ENCODE measurements at regions not wholly inside any gene's neighbourhood (a gene's known extent, or its start where the extent isn't known, plus 50 kb on each side); places are given as distances from the start of the nearest gene placed in this dataset.

DNA sequence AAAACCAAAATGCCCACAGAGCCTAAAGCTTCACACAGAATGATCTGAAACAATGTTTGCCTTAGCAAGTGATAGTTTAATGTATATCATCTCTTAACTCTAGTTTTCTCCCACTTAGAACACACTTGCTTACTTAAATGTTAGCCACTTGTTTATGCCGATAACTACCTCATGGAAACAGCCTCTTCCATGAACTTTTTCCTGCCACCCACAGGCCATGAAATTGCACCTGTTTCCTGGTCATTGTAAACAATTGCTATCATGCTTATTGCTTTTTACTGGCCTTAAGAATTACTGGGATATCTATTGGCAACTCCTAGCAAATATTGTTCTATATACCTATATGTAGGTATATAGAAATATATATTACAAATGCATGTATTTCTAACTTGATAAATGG, 231.1 kb downstream of the HDGFL1 start:
- intact Hi-C loops (cut with DNase I), result no loop called here
- H3K4me1 ChIP-seq, result no peaks in the 10 kb centered on the region
- H3K27ac ChIP-seq, result no peak overlapping the region
- H3K36me3 ChIP-seq, result no peaks in the 10 kb centered on the region
- no peaks in the 10 kb centered on the region for H3K27me3 ChIP-seq
- WGBS, 2 donors, result 74 to 80% methylated on average over 1 of the region's 1 CpG
- no peak for TF ChIP-seq POLR2A (IDR thresholded peaks at IDR 0.05)
- no peak overlapping the region for H3K4me3 ChIP-seq (replicated peaks in 1 of 3)
- H3K9me3 ChIP-seq, result no peaks in the 10 kb centered on the region
- DNase-seq, result no peak

DNA sequence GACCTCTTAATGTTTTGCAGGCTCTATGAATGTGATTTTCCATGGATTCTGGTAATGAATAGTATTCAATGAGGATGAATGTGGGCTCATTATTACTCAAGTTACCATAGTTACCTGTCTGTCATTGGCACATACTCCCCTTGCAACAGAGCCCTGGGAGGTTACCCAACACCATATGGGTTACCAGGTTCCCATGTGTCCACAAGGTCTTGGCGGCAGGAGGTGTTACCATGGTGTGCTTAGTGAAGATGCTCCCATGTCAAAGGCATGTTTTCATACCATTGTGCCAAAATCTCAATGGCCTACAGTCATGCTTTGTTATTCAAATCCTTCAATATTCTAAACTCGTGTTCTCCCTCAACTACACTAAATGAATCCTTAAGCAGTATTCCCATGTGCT, 232.5 kb downstream of the HDGFL1 start:
- Histone ChIP-seq H3K36me3 (no peaks in the 10 kb centered on the region), H3K4me3 (replicated peaks in 1 of 3) (no peak overlapping the region), H3K27ac (no peak overlapping the region), H3K4me1 (peaks cover 11 to 14% of the 10 kb centered on the region in 2 donors), H3K9me3 (no peaks in the 10 kb centered on the region), H3K27me3 (no peaks in the 10 kb centered on the region)
- intact Hi-C loops (cut with DNase I), result no loop called here
- no peak for DNase-seq
- 94 to 97% methylated on average over 2 of the region's 2 CpGs for WGBS, 2 donors
- TF ChIP-seq POLR2A (IDR thresholded peaks at IDR 0.05), result no peak
- TF ChIP-seq, protein P1, sequence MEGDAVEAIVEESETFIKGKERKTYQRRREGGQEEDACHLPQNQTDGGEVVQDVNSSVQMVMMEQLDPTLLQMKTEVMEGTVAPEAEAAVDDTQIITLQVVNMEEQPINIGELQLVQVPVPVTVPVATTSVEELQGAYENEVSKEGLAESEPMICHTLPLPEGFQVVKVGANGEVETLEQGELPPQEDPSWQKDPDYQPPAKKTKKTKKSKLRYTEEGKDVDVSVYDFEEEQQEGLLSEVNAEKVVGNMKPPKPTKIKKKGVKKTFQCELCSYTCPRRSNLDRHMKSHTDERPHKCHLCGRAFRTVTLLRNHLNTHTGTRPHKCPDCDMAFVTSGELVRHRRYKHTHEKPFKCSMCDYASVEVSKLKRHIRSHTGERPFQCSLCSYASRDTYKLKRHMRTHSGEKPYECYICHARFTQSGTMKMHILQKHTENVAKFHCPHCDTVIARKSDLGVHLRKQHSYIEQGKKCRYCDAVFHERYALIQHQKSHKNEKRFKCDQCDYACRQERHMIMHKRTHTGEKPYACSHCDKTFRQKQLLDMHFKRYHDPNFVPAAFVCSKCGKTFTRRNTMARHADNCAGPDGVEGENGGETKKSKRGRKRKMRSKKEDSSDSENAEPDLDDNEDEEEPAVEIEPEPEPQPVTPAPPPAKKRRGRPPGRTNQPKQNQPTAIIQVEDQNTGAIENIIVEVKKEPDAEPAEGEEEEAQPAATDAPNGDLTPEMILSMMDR (IDR thresholded peaks at IDR 0.05), result no peak

DNA sequence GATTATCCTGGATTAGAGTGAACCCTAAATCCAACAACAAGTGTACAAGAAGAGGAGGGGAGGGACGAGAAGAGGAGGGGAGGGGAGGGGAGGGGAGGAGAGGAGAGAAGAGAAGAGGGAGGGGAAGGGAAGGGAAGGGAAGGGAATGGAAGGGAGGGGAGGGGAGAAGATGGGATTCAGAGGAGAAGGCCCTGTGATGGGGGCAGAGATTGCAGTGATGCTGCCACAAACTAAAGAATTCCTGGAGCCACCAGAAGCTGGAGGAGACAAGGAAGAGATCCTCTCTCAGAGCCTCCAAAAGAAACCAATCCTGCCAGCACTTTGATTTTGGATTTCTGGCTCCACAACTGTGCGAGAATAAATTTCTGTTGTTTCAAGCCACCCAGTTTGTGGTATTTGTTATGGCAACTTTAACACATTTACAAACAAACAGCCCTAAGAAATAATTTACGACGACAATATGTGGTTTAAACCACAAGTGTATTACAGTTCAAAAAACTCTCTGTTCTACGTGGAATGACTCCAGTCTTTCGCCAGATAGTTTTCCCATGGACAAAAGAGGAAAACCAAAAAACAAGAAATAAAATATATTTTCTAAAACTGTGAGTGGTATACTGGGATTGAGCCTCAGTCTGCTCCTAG, 235.4 kb downstream of the HDGFL1 start:
- 85 to 87% methylated on average over 6 of the region's 6 CpGs for WGBS, 2 donors
- H3K4me3 ChIP-seq (replicated peaks in 1 of 3), result no peak overlapping the region
- TF ChIP-seq, protein P1 (IDR thresholded peaks at IDR 0.05), result no peak
- TF ChIP-seq POLR2A (IDR thresholded peaks at IDR 0.05), result no peak
- H3K9me3 ChIP-seq, result no peaks in the 10 kb centered on the region
- no peaks in the 10 kb centered on the region for H3K36me3 ChIP-seq
- peak overlapping the region in 1 of 3 donors; percentile 70 for H3K27ac ChIP-seq
- H3K27me3 ChIP-seq, result no peaks in the 10 kb centered on the region
- DNase-seq, result no peak
- intact Hi-C loops (cut with DNase I), result no loop called here
- peaks cover 38 to 39% of the 10 kb centered on the region in 2 donors for H3K4me1 ChIP-seq

DNA sequence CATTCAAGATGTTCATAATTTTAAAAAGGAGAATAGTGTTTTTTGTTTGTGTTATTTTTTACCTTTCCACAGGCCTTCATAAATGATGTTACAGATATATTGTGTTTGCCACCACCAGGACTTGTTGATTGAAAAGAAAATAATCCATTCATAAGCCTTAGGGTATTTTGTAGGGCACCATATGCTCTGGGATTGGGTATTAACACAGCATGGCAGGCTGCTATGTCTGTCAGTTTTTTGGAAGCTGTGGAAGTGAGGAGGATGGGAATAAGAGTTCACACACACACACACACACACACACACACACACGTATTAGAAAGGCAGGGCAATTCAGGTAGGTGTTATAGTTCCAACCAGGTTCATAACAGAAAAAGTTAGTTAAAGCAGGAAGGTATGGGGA, 237.9 kb downstream of the HDGFL1 start:
- Histone ChIP-seq H3K36me3 (no peaks in the 10 kb centered on the region), H3K4me1 (peaks cover 49 to 56% of the 10 kb centered on the region in 2 donors), H3K4me3 (replicated peaks in 1 of 3) (no peak overlapping the region), H3K27ac (peak overlapping the region; percentile 54 to 70 (median 62)), H3K9me3 (no peaks in the 10 kb centered on the region), H3K27me3 (no peaks in the 10 kb centered on the region)
- 56 to 78% methylated on average over 1 of the region's 1 CpG for WGBS, 2 donors
- TF ChIP-seq, protein P1 (IDR thresholded peaks at IDR 0.05), result no peak
- no peak for TF ChIP-seq POLR2A (IDR thresholded peaks at IDR 0.05)
- intact Hi-C loops (cut with DNase I), result no loop called here
- no peak for DNase-seq

DNA sequence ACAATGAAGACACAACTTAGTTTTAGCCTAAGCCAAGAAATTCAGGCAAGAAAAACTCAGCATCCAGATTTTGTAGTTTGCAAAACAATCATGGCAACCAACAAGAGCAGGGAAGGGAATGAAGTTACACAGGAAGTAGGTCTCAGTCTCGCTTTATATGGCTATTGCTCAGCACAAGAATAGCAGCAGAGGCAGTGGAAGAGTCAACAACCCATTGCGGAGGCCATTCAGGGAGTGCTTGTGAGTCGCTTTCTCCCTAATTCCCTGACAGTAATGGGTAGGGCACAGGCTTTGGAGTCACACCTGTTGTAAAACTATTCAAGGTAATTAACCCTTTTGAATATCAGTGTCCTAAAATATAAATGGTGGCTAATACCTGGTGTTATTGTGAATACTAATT, 238.5 kb downstream of the HDGFL1 start:
- DNase-seq, result no peak
- H3K27ac ChIP-seq, result peak overlapping the region; percentile 54 to 70 (median 62)
- TF ChIP-seq, protein P1 (IDR thresholded peaks at IDR 0.05), result no peak
- no peak for TF ChIP-seq POLR2A (IDR thresholded peaks at IDR 0.05)
- WGBS, 2 donors, result 93 to 95% methylated on average over 3 of the region's 3 CpGs
- no peaks in the 10 kb centered on the region for H3K36me3 ChIP-seq
- no peak overlapping the region for H3K4me3 ChIP-seq (replicated peaks in 1 of 3)
- peaks cover 49 to 56% of the 10 kb centered on the region in 2 donors for H3K4me1 ChIP-seq
- H3K27me3 ChIP-seq, result no peaks in the 10 kb centered on the region
- intact Hi-C loops (cut with DNase I), result no loop called here
- no peaks in the 10 kb centered on the region for H3K9me3 ChIP-seq

All from thyroid gland (tissue), 4 donors.